ENCODE measurements at regions not wholly inside any gene's neighbourhood (a gene's known extent, or its start where the extent isn't known, plus 50 kb on each side); places are given as distances from the start of the nearest gene placed in this dataset.

DNA sequence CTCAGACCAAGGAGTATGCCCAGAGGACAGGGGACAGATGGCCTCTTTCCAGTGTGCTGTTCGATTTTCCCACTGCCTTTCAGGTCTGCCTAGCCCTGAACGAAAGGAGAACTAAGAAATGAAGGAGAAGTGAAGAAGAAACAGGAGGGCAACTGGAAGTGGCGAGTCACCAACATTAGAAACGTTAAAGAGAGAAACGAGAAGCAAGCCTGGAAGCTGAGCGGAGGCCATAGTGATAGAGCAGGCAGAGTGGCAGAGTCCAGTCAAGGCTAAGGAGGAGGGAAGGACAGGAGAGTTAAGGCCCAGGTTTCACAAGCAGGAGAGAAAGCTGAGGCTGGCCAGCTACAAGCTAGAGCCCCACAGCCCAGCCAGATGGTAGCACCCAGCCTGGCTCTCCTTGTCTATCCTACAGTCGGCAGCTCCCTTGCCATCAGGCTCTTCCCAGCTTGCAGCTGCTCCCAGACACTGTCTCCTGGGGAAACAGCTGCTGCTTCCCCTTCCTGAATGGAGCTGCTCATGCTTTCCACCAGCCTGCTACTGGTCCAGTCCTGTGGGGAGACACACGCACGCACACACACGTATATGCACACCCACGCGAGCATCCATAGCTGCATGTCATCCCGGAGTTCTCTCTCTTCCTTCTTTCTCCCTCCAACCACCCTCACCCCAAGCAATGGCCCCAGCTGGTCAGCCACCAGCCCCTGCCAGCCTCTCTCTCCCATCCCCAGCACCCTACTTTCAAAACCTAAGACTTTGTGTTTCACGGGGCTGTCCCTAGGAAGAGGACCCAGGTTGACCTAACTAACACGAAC, 139.7 kb upstream of the CCND2 start (continued):
- TF ChIP-seq FOS (IDR thresholded peaks at IDR 0.05; ENCODE audit: low read depth, low read length): no peak
- no peak for TF ChIP-seq RCOR1 (IDR thresholded peaks at IDR 0.05; ENCODE audit: insufficient replicate concordance, low read length)
- TF ChIP-seq RAD21 (IDR thresholded peaks at IDR 0.05; ENCODE audit: low read length): no peak
- TF ChIP-seq MXI1 (IDR thresholded peaks at IDR 0.05; ENCODE audit: borderline replicate concordance, low read depth, low read length): no peak
- no peak for TF ChIP-seq SMC3 (IDR thresholded peaks at IDR 0.05; ENCODE audit: low read depth, low read length)
- no peak for TF ChIP-seq MAFK (IDR thresholded peaks at IDR 0.05; ENCODE audit: low read depth, low read length)

DNA sequence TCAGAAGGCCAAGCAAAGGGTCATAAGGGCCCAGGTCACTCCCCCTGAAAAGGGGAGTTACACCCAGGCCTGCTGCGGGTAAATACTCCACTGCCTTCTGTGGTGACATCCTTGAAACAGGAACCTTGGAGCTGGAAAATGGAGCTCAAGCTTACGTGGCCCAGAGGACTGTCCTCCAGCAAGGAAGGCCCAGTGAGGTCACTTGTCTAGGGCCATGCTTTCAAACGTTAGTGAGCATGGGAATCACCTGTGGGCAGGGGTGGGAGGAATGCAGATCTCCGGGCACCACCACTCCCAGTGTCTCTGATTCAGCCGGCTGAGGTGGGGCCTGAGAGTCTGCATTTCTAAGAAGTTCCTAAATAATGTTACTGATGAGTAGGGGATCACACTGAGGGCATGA, 140.5 kb upstream of the CCND2 start:
- intact Hi-C loops (cut with micrococcal nuclease): no loop called here

More for the DNA sequence above, 140.5 kb upstream of the CCND2 start:
- Histone ChIP-seq H2BK15ac (ENCODE audit: low read depth, low read length) (0 out of 3 replicates have a peak overlapping the region, but pooled peaks have one; percentile 59), H4K8ac (ENCODE audit: low read depth in 2 of 2, low read length in 2 of 2) (no peak overlapping the region), H3K4me3 (ENCODE audit: insufficient read depth, low read depth, low read length) (no peak overlapping the region), H4K20me1 (ENCODE audit: insufficient read depth, low read length) (no peaks in the 10 kb centered on the region), H4K5ac (ENCODE audit: low read depth, low read length) (no peak overlapping the region; the same call in 1 of the 2 replicates), H2BK120ac (ENCODE audit: low read depth, low read length) (no peak overlapping the region), H2AFZ (replicated peaks; ENCODE audit: low read length, poor library complexity) (peak overlapping the region; percentile 32), H3K56ac (ENCODE audit: extremely low read depth, insufficient read depth, low read length) (no peak overlapping the region), H3K79me1 (ENCODE audit: low read depth in 1 of 2, low read length in 2 of 2) (no peaks in the 10 kb centered on the region), H2AK5ac (ENCODE audit: low read depth, low read length) (no peak overlapping the region), H2AK9ac (replicated peaks; ENCODE audit: low read depth, low read length, poor library complexity) (no peak overlapping the region), H3K4me2 (ENCODE audit: low read depth, low read length) (no peak overlapping the region), H3K27me3 (ENCODE audit: control insufficient read depth, insufficient read depth, low read length) (peaks cover 1% of the 10 kb centered on the region; the same call in 1 of the 2 replicates), H4K91ac (ENCODE audit: insufficient read depth, low read depth, low read length) (no peak overlapping the region), H2BK20ac (ENCODE audit: low read depth, low read length) (no peak overlapping the region), H3K4ac (ENCODE audit: low read depth, low read length) (no peak overlapping the region), H3K9ac (ENCODE audit: low read depth, low read length) (no peak overlapping the region), H3K23ac (ENCODE audit: low read depth, low read length) (no peak overlapping the region), H3K14ac (replicated peaks; ENCODE audit: low read depth, low read length) (no peak overlapping the region), H2BK5ac (ENCODE audit: low read depth, low read length, poor library complexity, severe bottlenecking) (no peak overlapping the region), H3K27ac (ENCODE audit: insufficient read depth, low read length) (no peak overlapping the region), H3K36me3 (ENCODE audit: control insufficient read depth, insufficient read depth, low read length) (no peaks in the 10 kb centered on the region), H3K9me3 (ENCODE audit: control insufficient read depth, insufficient read depth, low read length) (peaks cover 3% of the 10 kb centered on the region; the same call in 1 of the 2 replicates), H3K4me1 (ENCODE audit: control insufficient read depth, insufficient read depth, low read length) (peaks cover 11% of the 10 kb centered on the region; the same call in 1 of the 2 replicates), H3K9me1 (ENCODE audit: insufficient read depth, low read length) (no peaks in the 10 kb centered on the region), H3K18ac (ENCODE audit: low read depth, low read length) (no peak overlapping the region; the same call in 1 of the 2 replicates)
- ATAC-seq (ENCODE audit: low read depth): no peak
- 60% methylated on average over 2 of the region's 5 CpGs; no CpG with 5 or more reads in 1 of the 2 experiments for WGBS, 2 experiments (ENCODE audit: extremely low coverage in 2 of 2, insufficient read length in 1 of 2)
- no peak for DNase-seq
- in situ Hi-C loops (cut with MboI; ENCODE audit: low sequenced_read_pairs) (no loop called here), dilution Hi-C loops (cut with HindIII; ENCODE audit: low sequenced_read_pairs, unreplicated experiment) (no loop called here)
- CTCF ChIA-PET: interaction anchor here (1.2 kb wide), 1 partner anchor 10 kb away, joined by 3 read pairs; no protein-coding TSS in a partner anchor
- POLR2A ChIA-PET (ENCODE audit: unreplicated experiment): no interaction called here
- TF ChIP-seq FOS (IDR thresholded peaks at IDR 0.05; ENCODE audit: low read depth, low read length): no peak
- TF ChIP-seq MAZ (IDR thresholded peaks at IDR 0.05; ENCODE audit: borderline replicate concordance, low read depth, low read length): no peak
- no peak for TF ChIP-seq MAFK (IDR thresholded peaks at IDR 0.05; ENCODE audit: low read depth, low read length)
- TF ChIP-seq RCOR1 (IDR thresholded peaks at IDR 0.05; ENCODE audit: insufficient replicate concordance, low read length): no peak
- no peak for TF ChIP-seq POLR2A (IDR thresholded peaks at IDR 0.05; ENCODE audit: low read depth, low read length)
- no TSS peak for BruUV-seq (replicated peaks)

Measured in IMR-90 (cell line).